ENCODE measurements at regions not wholly inside any gene's neighbourhood (a gene's known extent, or its start where the extent isn't known, plus 50 kb on each side); places are given as distances from the start of the nearest gene placed in this dataset.

DNA sequence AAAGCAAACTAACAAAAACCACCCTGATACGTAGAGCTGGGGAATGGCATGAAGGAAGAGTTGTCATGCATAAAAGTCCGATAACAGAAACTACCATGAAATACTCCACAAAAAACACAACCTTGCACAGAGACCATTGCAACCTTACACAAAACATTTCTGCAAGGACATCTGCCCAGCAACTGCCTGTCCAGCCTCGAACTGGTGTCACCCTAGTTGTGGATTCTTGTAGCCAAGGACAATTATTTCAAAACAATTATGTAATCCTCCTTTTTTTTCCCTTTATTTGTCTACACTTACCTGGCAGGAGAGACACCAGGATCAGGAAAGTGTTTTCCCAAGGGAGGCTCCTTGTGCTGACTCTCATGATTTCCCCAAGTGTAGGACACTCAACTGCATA is 232.5 kb upstream of the SYNDIG1 start:
- H3K4me3 ChIP-seq (ENCODE audit: low read depth, low read length), result no peak overlapping the region
- TF ChIP-seq, protein P1, sequence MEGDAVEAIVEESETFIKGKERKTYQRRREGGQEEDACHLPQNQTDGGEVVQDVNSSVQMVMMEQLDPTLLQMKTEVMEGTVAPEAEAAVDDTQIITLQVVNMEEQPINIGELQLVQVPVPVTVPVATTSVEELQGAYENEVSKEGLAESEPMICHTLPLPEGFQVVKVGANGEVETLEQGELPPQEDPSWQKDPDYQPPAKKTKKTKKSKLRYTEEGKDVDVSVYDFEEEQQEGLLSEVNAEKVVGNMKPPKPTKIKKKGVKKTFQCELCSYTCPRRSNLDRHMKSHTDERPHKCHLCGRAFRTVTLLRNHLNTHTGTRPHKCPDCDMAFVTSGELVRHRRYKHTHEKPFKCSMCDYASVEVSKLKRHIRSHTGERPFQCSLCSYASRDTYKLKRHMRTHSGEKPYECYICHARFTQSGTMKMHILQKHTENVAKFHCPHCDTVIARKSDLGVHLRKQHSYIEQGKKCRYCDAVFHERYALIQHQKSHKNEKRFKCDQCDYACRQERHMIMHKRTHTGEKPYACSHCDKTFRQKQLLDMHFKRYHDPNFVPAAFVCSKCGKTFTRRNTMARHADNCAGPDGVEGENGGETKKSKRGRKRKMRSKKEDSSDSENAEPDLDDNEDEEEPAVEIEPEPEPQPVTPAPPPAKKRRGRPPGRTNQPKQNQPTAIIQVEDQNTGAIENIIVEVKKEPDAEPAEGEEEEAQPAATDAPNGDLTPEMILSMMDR (conservative IDR thresholded peaks at IDR 0.05; ENCODE audit: low read depth, low read length), result no peak
- no peak for DNase-seq (ENCODE audit: low read depth)

DNA sequence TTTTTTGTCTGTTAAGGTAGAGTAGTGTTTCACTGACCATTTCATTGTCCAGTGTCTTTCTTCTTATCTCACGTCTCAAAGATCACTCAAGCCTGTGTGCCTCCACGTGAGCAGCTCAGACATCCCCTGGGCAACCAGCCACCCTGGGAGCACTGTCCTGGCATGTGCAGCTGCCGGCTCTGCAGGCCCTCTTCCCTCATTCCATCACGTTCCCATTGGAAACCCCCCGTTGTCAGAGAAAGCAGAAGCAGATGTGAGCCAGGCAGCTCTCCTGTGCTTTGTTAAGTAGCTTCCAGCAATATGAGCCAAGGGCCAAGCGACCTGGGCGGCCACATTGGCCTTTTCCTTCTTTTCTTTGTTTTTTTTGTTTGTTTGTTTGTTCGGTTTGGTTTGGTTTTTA is 233.2 kb upstream of the SYNDIG1 start:
- no peak for DNase-seq (ENCODE audit: low read depth)
- H3K4me3 ChIP-seq (ENCODE audit: low read depth, low read length), result no peak overlapping the region
- TF ChIP-seq, protein P1 (conservative IDR thresholded peaks at IDR 0.05; ENCODE audit: low read depth, low read length), result no peak

DNA sequence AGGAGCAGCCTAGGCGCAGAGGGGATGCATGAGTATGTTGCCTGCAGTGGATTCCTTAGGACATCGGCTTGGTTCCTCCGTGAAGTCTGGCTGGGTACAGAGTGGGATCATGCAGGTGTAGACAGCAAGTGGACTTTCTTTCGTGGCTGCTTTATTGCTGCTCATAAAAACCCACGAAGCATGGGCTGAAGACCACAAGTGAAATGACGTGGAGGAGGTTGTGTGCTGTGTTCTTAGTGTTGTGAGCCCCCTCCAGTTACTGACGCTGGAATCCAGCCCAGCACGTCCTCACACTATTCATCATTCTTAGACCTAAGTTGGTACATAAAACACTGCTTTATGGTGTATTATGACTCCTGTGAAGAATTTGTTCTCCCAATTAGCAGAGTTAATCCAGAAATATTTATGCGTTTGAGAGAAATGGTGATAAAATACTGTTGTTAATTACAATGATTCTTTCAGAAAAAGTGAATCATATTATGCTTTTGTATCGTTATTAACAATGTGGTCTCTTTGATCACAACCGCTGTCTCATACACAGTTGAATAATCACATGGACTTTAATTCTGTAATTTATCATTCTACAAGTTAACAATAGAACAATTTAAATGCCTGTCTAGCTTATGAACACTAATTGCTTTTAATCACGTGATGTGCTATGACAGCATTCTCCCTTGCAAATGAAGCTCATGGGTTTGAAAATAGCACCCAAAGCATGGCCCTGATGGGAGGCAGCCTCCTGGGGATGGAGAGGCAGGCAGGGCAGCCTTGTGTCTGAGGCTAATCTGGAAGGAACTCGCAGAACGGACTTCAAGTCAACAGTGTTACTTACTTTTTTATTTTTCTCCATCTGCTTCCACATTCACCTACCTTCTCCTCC is 233.9 kb upstream of the SYNDIG1 start:
- H3K4me3 ChIP-seq (ENCODE audit: low read depth, low read length), result no peak overlapping the region
- DNase-seq (ENCODE audit: low read depth), result no peak
- TF ChIP-seq, protein P1 (conservative IDR thresholded peaks at IDR 0.05; ENCODE audit: low read depth, low read length), result no peak

DNA sequence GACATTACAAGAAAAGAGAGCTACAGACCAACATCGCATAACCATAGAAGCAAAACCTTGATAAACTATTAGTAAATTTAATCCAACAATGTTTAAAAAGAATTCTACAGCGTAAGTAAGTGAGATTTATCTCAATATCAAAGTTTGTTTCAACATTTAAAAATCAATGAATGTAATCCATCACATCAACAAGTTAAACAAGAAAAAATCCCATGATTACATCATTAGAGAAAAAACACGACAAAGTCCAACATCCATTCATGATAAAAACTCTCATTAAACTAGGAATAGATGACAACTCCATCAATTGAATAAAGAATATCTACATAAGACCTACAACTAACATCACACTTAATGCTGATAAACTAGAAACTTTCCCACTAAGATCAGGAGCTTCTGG is 239.0 kb upstream of the GGTLC1 start:
- H3K4me3 ChIP-seq (ENCODE audit: low read depth, low read length), result no peak overlapping the region
- no peak for DNase-seq (ENCODE audit: low read depth)
- TF ChIP-seq, protein P1 (conservative IDR thresholded peaks at IDR 0.05; ENCODE audit: low read depth, low read length), result no peak

DNA sequence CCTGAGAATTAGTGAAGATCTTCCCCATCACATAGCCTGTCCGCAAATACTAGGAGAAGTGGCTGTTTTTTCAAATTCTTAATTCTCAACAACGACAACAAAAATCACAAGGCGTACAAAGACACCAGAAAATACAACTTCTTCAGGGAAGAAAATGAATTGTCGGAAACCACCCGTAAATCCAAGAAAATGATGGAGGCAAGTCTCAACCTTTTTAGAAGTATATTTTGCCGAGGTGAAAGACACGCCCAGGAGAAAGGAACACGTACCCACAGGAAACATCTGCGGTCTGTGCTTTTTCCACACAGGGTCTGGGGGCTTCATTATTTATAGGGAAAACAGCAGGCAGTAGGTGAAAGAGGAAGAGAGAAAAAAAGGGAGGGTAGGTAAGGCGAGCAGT is 223.9 kb upstream of the GGTLC1 start:
- DNase-seq (ENCODE audit: low read depth), result no peak
- H3K4me3 ChIP-seq (ENCODE audit: low read depth, low read length), result no peak overlapping the region
- TF ChIP-seq, protein P1 (conservative IDR thresholded peaks at IDR 0.05; ENCODE audit: low read depth, low read length), result no peak

DNA sequence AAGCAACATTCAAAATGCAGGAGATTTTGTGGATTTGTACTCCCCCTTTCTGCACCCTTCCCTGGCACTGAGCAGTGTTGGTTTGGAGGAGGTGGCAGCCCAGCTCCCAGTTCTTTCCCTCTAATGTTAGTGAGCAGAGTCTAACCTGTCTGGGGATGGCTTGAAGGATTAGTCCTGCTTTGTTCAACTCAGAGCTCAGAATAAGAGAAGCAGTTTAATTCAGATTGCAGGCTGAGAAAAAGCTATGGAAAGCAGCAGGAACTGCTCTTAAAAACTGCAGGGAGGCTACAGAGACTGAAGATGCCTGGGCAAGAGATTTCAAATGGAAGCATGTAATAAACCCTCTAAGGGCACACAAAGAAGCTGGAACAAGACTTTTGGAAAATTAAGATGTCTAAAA is 223.4 kb upstream of the GGTLC1 start:
- H3K4me3 ChIP-seq (ENCODE audit: low read depth, low read length), result no peak overlapping the region
- TF ChIP-seq, protein P1 (conservative IDR thresholded peaks at IDR 0.05; ENCODE audit: low read depth, low read length), result no peak
- no peak for DNase-seq (ENCODE audit: low read depth)

DNA sequence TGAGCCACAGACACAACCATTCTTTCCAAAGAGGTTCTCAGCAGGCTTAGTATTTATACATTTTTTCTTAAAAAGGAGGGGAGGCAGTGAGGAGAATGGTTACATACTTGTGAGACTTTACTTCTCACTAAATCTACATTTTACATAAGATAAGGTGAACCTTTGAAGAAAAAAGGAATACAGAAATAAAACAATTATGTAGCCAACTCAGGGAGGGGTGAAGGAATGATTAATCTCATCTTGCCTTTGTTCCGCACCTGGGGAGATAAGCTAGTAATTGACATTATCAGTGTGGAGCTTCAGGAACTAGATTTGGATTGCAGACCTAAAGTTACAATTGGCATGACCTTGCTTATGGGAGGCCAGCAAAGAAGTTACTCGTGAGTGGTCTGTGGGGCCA is 221.8 kb upstream of the GGTLC1 start:
- DNase-seq (ENCODE audit: low read depth), result no peak
- H3K4me3 ChIP-seq (ENCODE audit: low read depth, low read length), result no peak overlapping the region
- TF ChIP-seq, protein P1 (conservative IDR thresholded peaks at IDR 0.05; ENCODE audit: low read depth, low read length), result no peak

Data from epithelial cell of proximal tubule (primary cell).